Breast epithelium (tissue), 3 donors: ENCODE measurements at regions not wholly inside any gene's neighbourhood (a gene's known extent, or its start where the extent isn't known, plus 50 kb on each side); places are given as distances from the start of the nearest gene placed in this dataset.

Experiments
- CTCF ChIP-seq, 3 donors: fragments of 450-650 bp; IDR thresholded peaks; one replicate each; pipeline ENCODE4 v1.5.1; 2016 to 2017; ENCODE audit warnings: antibody characterized with exemption in 3 of 3, mild to moderate bottlenecking in 3 of 3, moderate library complexity in 3 of 3
- POLR2AphosphoS5 ChIP-seq, 3 donors: sonication (generic); formaldehyde crosslinking; IDR thresholded peaks; one replicate each; pipeline ENCODE4 v1.6.1; 2017; ENCODE audit warnings: antibody characterized with exemption in 3 of 3

- TF ChIP-seq CTCF (IDR thresholded peaks at IDR 0.05): no peak
- no peak for TF ChIP-seq POLR2AphosphoS5 (IDR thresholded peaks at IDR 0.05)
Measured at GRCh38 chr9:108680946-108681345, 174.8 kb downstream of the ACTL7B start.
